ENCODE measurements at regions not wholly inside any gene's neighbourhood (a gene's known extent, or its start where the extent isn't known, plus 50 kb on each side); places are given as distances from the start of the nearest gene placed in this dataset.

DNA sequence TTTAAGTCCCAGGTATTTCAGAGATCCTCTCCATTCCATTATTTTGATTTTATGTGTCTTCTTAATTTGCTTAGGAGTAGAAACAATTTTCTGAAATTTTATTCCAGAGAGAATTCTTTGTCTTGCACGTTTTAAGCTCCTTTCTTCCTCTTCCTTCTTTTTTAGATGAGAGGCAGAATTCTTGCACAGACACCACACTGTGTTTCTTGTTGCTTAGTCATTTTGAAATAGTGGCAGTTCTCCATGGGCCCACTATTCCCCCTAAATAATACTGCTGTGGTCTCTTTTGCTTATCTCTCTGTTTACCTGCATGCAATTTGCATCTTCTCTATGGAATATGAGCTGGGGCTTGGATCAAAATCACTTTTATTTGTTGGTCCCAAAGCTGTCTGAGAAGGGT is 54.3 kb upstream of the WAC start:
- TF ChIP-seq, protein P1, sequence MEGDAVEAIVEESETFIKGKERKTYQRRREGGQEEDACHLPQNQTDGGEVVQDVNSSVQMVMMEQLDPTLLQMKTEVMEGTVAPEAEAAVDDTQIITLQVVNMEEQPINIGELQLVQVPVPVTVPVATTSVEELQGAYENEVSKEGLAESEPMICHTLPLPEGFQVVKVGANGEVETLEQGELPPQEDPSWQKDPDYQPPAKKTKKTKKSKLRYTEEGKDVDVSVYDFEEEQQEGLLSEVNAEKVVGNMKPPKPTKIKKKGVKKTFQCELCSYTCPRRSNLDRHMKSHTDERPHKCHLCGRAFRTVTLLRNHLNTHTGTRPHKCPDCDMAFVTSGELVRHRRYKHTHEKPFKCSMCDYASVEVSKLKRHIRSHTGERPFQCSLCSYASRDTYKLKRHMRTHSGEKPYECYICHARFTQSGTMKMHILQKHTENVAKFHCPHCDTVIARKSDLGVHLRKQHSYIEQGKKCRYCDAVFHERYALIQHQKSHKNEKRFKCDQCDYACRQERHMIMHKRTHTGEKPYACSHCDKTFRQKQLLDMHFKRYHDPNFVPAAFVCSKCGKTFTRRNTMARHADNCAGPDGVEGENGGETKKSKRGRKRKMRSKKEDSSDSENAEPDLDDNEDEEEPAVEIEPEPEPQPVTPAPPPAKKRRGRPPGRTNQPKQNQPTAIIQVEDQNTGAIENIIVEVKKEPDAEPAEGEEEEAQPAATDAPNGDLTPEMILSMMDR (IDR thresholded peaks at IDR 0.05 in 2 of 3, conservative IDR thresholded peaks at IDR 0.05 in 1 of 3; ENCODE audit: borderline replicate concordance in 1 of 3, insufficient read depth in 1 of 3, low read depth in 2 of 3, low read length in 2 of 3), result no peak
- TF ChIP-seq, protein P2, sequence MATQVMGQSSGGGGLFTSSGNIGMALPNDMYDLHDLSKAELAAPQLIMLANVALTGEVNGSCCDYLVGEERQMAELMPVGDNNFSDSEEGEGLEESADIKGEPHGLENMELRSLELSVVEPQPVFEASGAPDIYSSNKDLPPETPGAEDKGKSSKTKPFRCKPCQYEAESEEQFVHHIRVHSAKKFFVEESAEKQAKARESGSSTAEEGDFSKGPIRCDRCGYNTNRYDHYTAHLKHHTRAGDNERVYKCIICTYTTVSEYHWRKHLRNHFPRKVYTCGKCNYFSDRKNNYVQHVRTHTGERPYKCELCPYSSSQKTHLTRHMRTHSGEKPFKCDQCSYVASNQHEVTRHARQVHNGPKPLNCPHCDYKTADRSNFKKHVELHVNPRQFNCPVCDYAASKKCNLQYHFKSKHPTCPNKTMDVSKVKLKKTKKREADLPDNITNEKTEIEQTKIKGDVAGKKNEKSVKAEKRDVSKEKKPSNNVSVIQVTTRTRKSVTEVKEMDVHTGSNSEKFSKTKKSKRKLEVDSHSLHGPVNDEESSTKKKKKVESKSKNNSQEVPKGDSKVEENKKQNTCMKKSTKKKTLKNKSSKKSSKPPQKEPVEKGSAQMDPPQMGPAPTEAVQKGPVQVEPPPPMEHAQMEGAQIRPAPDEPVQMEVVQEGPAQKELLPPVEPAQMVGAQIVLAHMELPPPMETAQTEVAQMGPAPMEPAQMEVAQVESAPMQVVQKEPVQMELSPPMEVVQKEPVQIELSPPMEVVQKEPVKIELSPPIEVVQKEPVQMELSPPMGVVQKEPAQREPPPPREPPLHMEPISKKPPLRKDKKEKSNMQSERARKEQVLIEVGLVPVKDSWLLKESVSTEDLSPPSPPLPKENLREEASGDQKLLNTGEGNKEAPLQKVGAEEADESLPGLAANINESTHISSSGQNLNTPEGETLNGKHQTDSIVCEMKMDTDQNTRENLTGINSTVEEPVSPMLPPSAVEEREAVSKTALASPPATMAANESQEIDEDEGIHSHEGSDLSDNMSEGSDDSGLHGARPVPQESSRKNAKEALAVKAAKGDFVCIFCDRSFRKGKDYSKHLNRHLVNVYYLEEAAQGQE (IDR thresholded peaks at IDR 0.05; ENCODE audit: low read depth), result no peak
- TF ChIP-seq EZH2phosphoT487 (IDR thresholded peaks at IDR 0.05; ENCODE audit: borderline replicate concordance), result no peak
- TF ChIP-seq POLR2AphosphoS5 (IDR thresholded peaks at IDR 0.05; ENCODE audit: low read depth, low read length), result no peak
- TF ChIP-seq EZH2 (IDR thresholded peaks at IDR 0.05), result no peak
- no peak for TF ChIP-seq POLR2A (IDR thresholded peaks at IDR 0.05; ENCODE audit: borderline replicate concordance, extremely low read depth, insufficient read depth, insufficient read length)
- no peak for TF ChIP-seq SRF (IDR thresholded peaks at IDR 0.05; ENCODE audit: low read depth)
- TF ChIP-seq, protein P3, sequence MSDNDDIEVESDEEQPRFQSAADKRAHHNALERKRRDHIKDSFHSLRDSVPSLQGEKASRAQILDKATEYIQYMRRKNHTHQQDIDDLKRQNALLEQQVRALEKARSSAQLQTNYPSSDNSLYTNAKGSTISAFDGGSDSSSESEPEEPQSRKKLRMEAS (IDR thresholded peaks at IDR 0.05), result no peak
- no peak for TF ChIP-seq ZNF274 (IDR thresholded peaks at IDR 0.05; ENCODE audit: low read depth, low read length)
- TF ChIP-seq SP1 (IDR thresholded peaks at IDR 0.05; ENCODE audit: low read depth), result no peak
